GM18951 (cell line): ENCODE measurements at regions not wholly inside any gene's neighbourhood (a gene's known extent, or its start where the extent isn't known, plus 50 kb on each side); places are given as distances from the start of the nearest gene placed in this dataset.

Source experiments
- POLR2A ChIP-seq: IDR thresholded peaks from 4 replicates; pipeline ENCODE4 v1.6.1; 2011; ENCODE audit warnings: mild to moderate bottlenecking; ENCODE audit not compliant: insufficient read length, insufficient read depth; ENCODE audit errors: extremely low read depth
- in situ Hi-C: fragments of 300-500 bp; cut with MboI; formaldehyde crosslinking; loops from one replicate; pipeline ENCODE4 v1.12.0; 2022; ENCODE audit warnings: low sequenced_read_pairs, mixed read lengths, inconsistent platforms; ENCODE audit not compliant: unreplicated experiment

GRCh38 chr10:10921826-10922461, 95.7 kb upstream of the CELF2 start:
- no peak for TF ChIP-seq POLR2A
- in situ Hi-C loops: no loop called here

GRCh38 chr10:10923029-10923651, 94.5 kb upstream of the CELF2 start:
- in situ Hi-C loops: no loop called here
- TF ChIP-seq POLR2A: no peak

GRCh38 chr10:10925667-10926066, 92.0 kb upstream of the CELF2 start:
- in situ Hi-C loops: no loop called here
- TF ChIP-seq POLR2A: no peak

GRCh38 chr10:10927608-10928007, 90.1 kb upstream of the CELF2 start:
- TF ChIP-seq POLR2A: no peak
- in situ Hi-C loops: no loop called here

GRCh38 chr10:10930979-10931743, 86.5 kb upstream of the CELF2 start:
- in situ Hi-C loops: no loop called here
- no peak for TF ChIP-seq POLR2A

GRCh38 chr10:10935032-10935431, 82.6 kb upstream of the CELF2 start:
- no peak for TF ChIP-seq POLR2A
- in situ Hi-C loops: no loop called here

GRCh38 chr10:10938676-10939075, 79.0 kb upstream of the CELF2 start:
- no peak for TF ChIP-seq POLR2A
- in situ Hi-C loops: no loop called here

GRCh38 chr10:10941127-10941730, 76.4 kb upstream of the CELF2 start:
- in situ Hi-C loops: no loop called here

GRCh38 chr10:10942441-10942840, 75.2 kb upstream of the CELF2 start:
- no peak for TF ChIP-seq POLR2A
- in situ Hi-C loops: no loop called here

More at GRCh38 chr10:10941127-10941730, 76.4 kb upstream of the CELF2 start:
- no peak for TF ChIP-seq POLR2A

- in situ Hi-C loops: no loop called here
- no peak for TF ChIP-seq POLR2A
Measured at GRCh38 chr10:10946081-10946480, 71.6 kb upstream of the CELF2 start.

- in situ Hi-C loops: no loop called here
- TF ChIP-seq POLR2A: no peak
Measured at GRCh38 chr10:10946801-10947200, 70.9 kb upstream of the CELF2 start.

- in situ Hi-C loops: no loop called here
- TF ChIP-seq POLR2A: no peak
Measured at GRCh38 chr10:10951675-10952074, 66.0 kb upstream of the CELF2 start.

- TF ChIP-seq POLR2A: no peak
Measured at GRCh38 chr10:10952800-10953199, 64.9 kb upstream of the CELF2 start.

More at GRCh38 chr10:10952800-10953199, 64.9 kb upstream of the CELF2 start:
- in situ Hi-C loops: no loop called here
